KG1 (cell line): ENCODE measurements at regions not wholly inside any gene's neighbourhood (a gene's known extent, or its start where the extent isn't known, plus 50 kb on each side); places are given as distances from the start of the nearest gene placed in this dataset.

ENCODE experiments used
- DNase-seq: peaks from one replicate; lab custom pipeline; 2025; lab: John Stamatoyannopoulos, UW

DNA sequence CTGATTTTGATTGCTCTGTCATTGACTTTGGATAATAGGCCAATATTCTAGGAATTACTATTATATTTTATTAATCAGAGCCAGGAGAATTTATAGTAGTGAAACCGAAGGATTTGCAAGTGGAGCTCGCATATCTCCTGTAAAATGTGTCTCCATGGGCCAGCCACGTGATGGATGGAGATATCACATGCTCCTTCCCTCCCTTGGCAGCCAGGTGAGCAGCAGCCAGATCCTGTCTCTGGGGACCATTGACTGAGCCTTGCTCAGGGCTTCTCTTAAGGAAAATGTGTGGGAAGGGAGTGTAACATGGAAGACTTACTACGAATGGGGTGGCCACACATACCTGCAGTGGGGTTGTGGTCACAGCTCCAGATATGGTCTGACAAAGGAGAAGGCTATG lies 144.7 kb upstream of the RGMA start:
- DNase-seq: no peak

DNA sequence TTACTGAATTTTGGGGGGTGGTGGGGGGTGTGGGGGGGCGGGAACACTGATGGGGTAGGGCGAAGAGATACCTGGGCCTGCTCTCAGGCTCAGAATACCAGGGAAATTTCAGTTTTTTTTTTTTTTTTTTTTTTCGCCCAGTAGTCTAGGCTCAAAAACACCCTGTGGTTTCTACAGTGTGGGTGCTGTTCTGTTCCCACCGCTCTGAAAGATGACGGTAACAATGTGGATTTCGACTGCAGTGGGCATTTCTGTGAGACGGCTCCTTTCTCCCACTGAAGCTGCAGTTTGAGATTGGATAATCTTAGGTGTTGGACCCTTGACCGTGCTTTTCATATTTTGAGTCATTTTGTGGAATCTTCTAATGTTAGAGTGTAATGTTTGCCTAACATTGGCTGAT lies 143.8 kb upstream of the RGMA start:
- no peak for DNase-seq

DNA sequence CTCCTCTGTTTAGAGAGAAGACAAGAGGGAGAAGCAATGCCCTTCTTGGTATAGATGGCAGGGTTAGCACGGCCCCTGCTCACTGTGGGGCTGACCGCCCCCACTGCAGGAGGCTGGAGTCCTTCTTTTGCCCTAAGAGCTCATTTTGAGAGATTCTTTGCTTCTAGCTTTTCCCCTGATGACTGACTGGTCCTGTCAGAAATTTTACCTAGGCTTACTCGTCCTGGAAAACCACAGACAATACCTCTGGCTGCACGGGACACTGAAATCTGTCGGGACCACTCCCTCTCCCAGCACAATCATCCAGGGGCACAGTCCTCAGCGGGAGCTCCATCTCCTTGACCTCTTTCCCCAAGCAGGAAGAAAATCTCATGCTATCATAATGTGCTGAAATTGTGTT lies 143.0 kb upstream of the RGMA start:
- no peak for DNase-seq

DNA sequence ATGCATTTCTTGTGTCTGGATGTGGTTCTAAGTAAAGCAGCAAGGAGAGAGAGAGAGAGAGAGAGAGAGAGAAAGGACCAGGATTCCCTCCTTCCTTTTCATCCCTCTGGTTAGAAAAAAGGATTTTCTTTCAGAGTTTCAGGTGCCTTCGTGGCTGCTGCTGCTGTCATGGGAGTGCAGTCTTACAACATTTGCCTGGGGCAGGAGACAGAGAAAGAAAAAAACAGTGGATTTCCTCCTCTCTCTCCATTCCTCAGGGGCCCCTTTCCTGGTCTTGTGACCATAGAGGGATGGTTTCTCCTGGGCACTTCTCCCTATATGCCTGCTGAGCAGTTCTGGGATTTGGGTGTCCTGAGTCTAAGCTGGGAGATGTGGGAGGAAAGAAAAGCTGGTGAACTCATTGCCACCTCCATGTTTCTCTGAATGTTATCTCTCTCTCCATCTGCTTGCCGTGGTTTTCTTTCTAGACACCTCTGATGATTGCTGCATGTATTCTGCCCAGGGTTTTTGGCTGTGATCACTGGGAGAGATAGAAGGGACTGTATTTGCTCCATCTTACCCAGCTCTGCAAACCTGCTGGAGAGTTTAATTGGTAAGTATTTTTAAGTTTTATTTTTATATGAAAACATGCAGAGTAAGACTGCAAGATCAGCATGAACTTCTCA lies 142.4 kb upstream of the RGMA start:
- no peak for DNase-seq

DNA sequence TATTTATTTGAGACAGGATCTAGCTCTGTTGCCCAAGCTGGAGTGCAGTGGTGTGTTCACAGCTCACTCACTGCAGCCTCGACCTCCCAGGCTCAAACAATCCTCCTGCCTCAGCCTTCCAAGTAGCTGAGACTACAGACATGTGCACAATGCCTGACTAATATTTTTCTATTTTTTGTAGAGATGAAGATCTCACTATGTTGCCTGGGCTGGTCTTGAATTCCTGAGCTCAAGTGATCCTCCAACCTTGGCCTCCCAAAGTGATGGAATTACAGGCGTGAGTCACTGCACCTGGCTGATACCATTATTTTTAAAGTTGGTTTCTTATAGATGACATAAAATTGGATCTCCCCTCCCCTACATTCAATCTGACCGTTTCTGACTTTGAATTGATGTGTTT lies 139.5 kb upstream of the RGMA start:
- no peak for DNase-seq

DNA sequence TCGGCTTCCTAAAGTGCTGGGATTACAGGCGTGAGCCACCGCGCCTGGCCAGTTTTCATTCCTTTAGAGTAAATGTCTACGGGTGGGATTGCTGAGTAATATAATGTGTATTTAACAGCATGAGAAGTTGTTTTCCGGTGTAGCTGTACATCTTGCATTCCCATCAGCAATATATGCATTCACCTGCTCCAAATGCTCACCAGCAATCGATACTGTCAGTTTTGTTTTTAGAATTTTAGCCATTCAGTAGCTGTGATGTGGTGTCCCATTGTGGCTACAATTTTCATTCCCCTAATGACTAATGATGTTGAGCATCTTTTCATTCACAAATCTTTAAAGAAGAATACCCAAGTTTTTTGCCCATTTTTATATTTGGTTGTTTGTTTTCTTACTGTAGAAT lies 134.8 kb upstream of the RGMA start:
- DNase-seq: no peak

DNA sequence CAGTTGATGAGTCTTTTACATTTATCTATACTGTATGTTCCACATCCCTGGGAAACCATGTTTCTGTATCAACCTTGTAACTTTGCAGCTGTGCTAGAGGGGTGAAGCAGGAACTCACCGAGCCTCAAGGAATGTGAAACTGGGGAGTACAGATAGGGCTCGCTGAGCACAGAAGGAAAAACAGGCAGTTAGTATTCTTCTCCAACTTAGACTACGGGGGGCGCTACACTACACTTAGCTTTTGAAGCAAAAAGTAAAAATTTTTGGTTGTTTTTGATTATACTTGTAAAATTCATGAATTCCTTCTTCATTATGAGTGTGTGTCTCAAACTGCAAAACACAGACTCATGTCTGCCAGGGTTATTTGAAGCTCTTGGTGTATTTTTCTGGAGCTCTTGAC lies 132.7 kb upstream of the RGMA start:
- DNase-seq: no peak

DNA sequence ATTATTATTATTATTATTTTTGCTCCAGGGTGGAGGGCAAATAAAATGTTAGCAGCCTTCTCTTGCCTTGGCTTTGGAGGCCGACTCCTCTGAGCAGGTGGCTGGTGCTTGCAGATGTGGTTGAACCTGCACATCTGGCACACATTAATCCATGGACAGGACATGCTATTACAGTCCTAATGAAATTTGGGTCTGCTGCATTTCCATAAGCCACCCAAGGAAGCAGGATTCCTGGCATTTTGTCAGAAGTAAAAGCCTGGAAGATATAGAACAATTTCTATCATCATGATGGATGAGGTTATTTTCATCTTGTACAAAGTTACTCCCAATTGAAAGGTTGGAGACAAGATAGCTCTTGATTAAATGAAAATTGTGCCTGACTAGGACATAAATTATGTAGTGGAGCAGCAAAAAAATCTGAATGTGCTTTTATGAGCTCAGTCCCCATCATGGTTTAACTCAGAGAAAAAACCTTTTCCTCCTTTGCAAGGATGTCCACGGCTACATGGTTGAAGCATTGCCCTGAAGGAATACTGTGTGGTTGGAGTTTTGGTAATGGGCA lies 130.9 kb upstream of the RGMA start:
- no peak for DNase-seq

DNA sequence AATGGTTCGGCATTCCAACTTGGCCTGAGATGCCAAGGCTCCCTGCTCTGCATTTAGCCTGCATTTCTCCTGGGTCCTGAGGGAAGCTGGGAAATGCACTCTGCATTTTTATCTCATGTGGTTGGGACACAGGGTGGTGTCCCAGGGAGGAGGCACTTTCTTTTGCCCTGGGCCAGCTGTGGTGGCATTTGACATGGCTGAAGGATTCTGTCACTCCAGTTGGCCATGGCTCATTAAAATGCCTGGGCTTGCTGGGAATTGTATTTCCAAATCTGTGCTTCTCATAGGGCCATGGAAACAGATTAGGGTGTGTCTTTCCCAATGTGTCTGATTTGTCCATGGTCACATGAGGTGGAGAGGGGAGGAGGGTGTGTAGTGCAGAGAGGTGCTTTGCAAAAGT lies 128.3 kb upstream of the RGMA start:
- DNase-seq: no peak

DNA sequence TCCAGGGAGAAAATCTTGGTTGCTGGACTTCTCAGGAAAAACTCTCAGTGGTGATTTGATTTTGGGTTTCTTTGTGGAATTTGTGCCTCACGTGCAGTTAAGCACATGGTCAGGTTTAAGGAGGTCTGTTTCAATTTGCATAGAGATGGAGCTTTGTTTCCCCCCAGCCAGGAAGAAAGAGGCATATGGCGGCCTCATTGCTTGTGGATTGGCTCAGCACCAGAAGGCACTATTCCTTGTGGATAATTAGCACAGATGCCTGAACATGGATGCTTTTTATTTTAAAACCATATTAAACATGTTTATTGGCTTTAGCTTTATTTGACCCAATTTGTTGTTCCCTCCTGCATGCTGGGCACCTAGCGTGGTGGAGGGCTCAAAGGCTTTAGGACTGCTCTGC lies 125.1 kb upstream of the RGMA start:
- no peak for DNase-seq

DNA sequence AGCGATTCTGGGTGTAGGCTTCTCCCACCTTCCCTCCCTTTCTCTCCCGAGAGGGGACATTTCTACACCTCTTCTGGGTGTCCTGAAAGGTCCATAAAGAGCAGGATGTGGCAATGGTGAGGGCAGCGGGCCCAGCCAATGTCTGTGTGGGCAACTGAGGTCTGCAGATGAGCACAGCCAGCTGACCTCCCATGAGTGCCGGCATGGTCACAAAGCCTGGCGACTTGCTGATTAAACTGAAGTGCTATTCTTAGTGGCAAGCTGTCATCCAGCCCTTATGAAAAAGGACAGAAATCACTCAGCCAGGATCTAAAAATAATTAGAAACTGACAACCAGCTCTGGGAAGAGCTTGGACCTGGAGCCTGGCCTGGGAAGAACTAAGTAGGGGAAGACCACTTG lies 124.3 kb upstream of the RGMA start:
- no peak for DNase-seq

DNA sequence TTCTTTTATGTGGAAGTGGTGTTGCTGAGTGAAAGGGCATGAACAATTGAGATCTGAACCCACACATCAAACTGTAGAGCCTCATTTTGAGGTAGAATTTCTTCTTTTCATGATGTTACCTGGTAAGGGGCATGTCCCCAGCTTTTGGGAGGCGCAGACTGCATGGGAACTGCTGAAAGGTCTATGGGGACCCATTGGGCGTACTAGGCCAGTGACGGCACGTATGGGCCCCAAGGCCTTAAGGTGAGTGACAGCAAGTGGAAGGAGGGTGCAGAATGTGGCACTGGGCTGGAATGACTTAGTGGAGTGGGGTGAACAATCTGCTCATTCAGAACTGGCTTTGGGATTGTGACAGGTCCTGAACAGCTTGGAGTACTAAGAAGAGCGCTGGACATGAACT lies 123.6 kb upstream of the RGMA start:
- DNase-seq: no peak

DNA sequence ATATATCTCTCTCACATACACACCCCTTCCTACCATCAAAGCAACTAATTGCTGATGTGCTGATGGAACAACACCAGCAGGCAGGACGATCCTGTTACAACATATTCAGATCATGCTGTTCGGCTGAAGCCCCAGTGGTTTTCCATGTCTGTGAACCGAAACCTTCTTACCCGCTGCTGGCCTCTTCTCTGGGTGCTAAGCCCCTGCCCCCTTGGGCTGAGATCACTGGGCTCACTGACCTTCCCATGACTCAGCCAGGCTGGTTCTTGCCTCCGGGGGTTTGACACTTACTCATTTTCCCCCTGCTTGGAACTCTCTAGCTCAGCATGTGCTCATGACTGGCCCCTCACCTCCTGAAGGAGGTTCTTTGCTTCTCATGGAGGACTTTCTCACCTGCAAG lies 122.0 kb upstream of the RGMA start:
- DNase-seq: no peak

DNA sequence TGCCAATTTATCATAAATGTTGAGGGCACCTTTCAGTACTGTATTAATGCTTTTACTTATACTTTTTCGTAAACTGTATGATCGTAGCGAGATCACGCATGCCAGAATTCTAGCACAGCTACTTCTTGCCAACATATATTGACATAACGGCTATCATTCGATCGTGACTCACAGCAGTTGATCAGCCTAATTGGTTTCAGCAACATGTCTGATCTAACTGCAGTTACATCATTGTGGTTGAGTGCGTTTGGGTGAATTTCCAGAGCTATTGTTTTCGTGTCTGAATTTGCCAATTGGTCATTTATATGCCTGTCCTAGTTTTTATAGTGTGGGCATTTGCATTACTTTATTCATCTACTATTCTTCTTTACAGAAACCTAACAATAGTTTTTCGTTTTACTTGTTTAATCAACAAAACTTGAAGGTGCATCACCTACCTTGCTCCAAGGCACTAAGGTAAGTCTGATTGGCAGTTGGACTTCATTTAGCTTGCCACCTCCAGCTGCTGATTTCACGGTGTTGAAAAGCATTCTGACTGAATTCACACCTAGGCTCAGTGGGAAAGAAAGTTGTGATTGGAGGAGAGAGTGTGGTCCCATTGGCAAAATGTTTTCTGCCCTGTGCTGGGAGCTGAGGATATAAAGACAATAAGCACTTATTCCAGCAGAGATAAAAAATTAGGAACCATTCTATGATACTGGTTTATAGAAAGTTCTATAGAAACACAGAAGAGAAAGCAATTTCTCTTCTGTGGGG lies 120.9 kb upstream of the RGMA start:
- no peak for DNase-seq

DNA sequence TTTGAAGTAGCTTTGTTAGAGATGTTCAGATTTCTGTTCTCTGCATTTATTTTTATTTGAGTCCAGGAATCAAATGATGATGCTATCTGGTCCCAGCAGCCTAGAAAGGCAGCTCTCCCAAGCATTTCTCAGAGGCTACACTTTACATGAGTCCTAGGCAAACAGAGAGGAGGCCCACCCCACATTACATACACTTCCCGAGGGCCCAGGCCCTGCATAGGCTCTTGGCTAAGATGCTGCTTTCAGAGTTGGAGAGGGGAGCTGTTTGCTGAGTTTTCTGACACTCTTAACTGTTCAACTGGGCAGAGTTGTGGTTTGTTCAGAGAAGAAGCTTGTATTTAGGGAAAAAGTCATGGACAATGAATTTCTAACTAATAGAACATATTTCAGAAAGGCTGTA lies 117.9 kb upstream of the RGMA start:
- DNase-seq: no peak

DNA sequence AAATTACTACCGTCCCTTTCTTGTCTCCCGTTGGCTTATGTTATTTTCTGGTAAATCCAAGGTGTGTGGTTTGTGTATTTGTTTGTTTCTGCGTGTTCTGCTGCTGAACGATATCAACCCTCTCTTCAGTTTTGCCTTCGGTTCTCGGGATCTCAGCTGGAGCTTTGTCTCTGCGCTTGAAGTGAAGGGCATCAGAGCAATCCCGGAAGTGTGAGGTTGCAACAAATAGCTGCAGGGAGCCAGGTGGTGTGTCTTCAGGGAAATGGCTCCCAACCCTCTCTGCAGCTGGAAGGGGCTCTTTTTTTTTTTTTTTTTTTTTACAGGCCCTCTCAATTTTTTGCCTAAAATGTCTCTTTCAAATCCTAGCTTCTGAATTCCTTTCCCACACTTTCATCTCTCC lies 116.4 kb upstream of the RGMA start:
- no peak for DNase-seq

DNA sequence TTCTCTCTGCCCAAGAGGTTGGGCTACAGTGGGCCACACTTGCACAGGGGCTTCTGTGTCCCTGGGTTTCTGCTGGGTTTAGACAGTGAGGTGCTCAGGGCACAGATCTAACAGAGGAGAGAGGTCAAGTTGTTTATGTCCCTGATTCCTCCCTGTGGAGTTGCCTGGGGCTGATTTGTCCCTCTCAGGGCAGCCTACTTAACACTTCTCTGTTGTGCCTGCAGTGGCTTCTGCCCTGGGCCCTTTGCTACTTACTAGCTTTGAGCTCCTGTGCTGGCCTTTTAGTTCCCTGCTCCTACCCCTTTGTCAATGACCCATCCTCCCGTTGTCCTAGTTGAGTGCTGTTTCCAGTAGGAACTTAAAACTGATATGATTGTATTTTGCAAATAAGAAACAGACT lies 114.0 kb upstream of the RGMA start:
- DNase-seq: no peak

DNA sequence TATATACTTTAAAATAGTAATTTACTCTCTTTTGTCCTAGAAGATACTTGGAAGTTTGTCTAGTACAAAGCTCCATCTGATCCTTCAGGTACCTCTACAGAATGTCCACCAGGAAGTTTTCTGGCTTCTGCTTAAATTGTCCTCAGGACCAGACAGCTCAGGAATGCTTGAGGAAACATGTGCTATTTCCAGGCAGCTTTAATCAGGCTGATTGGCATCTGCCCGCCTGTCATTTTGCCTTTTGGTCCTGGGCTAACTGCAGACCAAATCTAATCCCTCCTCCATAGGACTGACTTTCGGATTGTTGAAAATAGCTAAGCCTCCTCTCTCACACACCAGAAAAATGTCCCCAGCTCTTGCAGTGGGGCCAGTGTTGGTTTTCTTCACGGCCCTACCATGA lies 113.4 kb upstream of the RGMA start:
- no peak for DNase-seq

DNA sequence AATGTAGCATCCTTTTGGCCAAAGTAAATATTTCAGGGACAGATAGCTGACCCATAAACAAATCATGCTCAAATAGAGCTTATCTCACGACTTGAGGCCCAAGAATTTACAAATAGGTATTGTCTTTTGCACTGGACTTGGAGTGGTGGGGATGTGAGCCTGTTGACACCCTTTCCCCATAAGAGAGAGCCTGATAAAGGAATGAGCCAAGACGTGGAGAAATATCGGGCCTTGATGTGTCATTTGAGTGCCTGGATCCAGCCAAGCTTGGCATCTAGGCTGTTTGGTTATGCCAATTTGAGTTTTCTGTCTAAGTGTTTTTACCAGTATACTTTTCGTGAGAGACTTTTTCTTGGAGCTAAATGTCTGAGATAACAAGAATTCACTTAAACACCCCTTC lies 112.9 kb upstream of the RGMA start:
- DNase-seq: no peak

DNA sequence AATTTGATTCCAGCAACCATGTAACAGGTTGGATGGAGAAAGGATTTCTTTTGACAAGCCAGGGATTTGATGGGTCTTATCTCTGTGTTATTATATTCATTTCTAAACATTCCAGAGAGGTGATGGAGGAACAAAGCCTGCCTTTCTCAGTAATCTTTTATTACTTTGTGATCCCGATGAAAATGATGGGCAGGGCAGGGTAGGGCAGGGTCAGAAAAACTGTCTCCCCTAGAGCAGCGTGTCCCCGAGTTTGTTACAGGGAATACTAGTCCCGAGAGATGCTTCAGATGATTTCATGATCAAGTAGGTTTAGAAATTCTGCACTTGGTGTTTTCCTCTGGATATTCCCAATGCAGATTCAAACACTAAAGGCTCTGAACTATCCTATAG lies 111.8 kb upstream of the RGMA start:
- DNase-seq: no peak

DNA sequence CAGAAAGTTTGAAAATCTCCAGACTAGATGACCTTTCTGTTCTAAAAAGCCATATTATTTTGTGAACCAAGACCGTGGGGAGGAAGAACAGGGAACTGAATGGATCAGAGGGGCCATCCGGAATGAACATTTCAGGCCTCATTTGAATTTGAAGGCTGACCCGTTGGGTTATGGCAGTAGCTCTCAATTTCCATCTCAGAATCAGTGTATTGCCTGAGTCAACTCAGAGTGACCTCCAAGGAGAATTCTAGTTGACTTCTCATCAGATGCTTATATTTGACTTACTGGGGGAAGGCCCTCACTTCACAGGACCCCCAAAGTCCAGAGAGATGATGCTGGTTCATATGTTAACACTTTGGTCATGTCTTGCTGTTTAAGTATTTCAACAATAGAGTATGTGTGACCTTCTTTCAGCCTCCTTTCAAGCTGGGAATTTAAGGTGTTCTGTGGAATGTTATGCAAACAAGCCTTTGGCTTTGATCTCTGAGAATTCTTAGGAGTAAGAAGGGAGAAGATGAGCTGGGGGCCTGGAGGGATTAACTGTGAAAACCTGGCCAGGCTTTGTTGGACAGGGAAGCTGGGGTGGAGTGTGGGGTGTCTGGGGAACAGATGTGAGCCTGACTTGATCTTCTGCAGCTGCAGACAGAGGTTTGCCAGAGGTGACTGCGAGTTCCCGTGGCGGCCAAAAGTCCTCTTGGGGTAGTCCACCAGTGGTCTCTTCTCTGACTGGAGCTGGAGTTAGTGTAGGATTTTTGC lies 111.2 kb upstream of the RGMA start:
- no peak for DNase-seq

DNA sequence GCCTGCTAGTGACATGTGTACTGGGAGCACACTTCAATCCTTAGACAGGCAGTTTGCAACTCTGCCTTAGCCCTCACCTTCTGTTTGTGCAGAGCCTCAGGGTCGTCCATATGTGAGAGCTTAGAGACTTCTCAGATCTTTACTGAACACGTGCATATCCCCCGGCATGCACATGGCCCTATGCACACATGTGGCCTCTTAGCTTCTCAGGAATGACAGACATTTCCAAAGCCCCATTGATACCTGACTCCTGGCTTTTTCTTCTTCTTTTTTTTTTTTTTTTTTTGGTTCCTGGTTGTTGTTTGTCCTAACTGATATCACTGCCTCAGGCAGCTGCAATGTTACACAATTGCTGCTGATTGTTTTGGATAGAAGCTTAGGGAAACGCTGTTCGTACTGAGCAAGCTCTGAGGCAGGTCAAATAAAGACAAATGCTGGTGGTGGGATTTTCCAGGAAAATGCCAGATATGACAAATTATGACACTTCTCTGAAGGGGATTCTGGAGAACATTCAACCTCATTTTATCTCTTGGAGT lies 107.2 kb upstream of the RGMA start:
- no peak for DNase-seq

DNA sequence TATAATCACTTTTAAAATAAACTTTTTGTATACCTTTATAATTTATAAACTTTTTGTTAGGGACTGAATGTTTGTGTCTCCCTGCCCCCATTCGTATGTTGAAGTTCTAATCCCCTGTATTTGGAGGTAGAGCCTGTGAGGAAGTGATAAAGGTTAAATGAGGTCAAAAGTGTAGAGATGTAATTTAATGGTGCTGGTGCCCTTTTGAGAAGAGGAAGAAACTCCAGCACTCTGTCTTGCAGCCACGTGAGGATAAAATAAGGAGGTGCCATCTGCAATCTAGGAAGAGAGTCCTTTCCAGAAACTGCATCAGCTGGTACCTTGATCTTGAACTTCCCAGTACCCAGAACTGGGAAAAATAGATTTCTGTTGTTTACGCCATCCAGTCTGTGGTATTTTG lies 106.1 kb upstream of the RGMA start:
- DNase-seq: no peak
